Heart right ventricle (tissue), 16 donors: ENCODE measurements at regions not wholly inside any gene's neighbourhood (a gene's known extent, or its start where the extent isn't known, plus 50 kb on each side); places are given as distances from the start of the nearest gene placed in this dataset.

Source experiments
- ATAC-seq, 8 donors: fragments of 200-7000 bp; cut with Tn5 transposase; one replicate each; pipeline ENCODE4 v1.9.1; 2020; ENCODE audit warnings: mild to moderate bottlenecking in 8 of 8, moderate library complexity in 8 of 8, moderate number of reproducible peaks in 1 of 8
- DNase-seq, 2 donors: peaks; one replicate each; pipeline ENCODE4 v3.0.0-alpha.2; 2020
- H3K27ac ChIP-seq, 10 donors: fragments of 200-600 bp; sonication (generic) in 2 of 10; one replicate each; pipeline versions ENCODE4 v1.5.0 to v1.8.0; 2020 to 2022; ENCODE audit warnings: mild to moderate bottlenecking in 3 of 10
- H3K27me3 ChIP-seq, 7 donors: fragments of 200-600 bp; one replicate each; pipeline ENCODE4 v1.8.0; 2021 to 2022; ENCODE audit warnings: mild to moderate bottlenecking in 2 of 7
- H3K36me3 ChIP-seq, 9 donors: fragments of 200-600 bp; sonication (generic) in 1 of 9; one replicate each; pipeline versions ENCODE4 v1.5.0 to v1.8.0; 2020 to 2022; ENCODE audit warnings: mild to moderate bottlenecking in 2 of 9
- H3K4me1 ChIP-seq, 9 donors: fragments of 200-600 bp; sonication (generic) in 1 of 9; one replicate each; pipeline versions ENCODE4 v1.5.0 to v1.8.0; 2020 to 2022; ENCODE audit warnings: mild to moderate bottlenecking in 4 of 9
- H3K4me3 ChIP-seq, 10 donors: fragments of 200-600 bp; sonication (generic) in 2 of 10; one replicate each; pipeline versions ENCODE4 v1.5.0 to v1.8.0; 2020 to 2022; ENCODE audit warnings: mild to moderate bottlenecking in 7 of 10, moderate library complexity in 2 of 10
- H3K9me3 ChIP-seq, 11 donors: fragments of 200-600 bp in 10 of 11; sonication (generic) in 2 of 11; one replicate each; pipeline versions ENCODE4 v1.5.0 to v1.8.0; 2013 to 2022; ENCODE audit warnings: mild to moderate bottlenecking in 2 of 11, control low read depth in 1 of 11, moderate library complexity in 1 of 11
- WGBS, 2 donors: extraction: QIAGEN DNeasy Blood & Tissue Kit; methylation state at CpG; one replicate each; pipeline ENCODE4 v1.1.7; 2013; ENCODE audit warnings: inconsistent platforms in 1 of 2; 5-methylcytosine and 5-hydroxymethylcytosine counted together
- intact Hi-C, 10 donors: fragments of 100-400 bp; cut with DNase I; formaldehyde crosslinking; loops; one replicate each; pipeline versions ENCODE4 v1.11.1 to v1.14.2; 2022
- TF ChIP-seq, protein P1 (sequence below), 9 donors: fragments of 200-600 bp; sonication (generic) in 2 of 9; IDR thresholded peaks; one replicate each; pipeline versions ENCODE4 v1.5.0 to v1.8.0; 2021 to 2022; ENCODE audit warnings: antibody characterized with exemption in 9 of 9, mild to moderate bottlenecking in 5 of 9, moderate library complexity in 1 of 9
- donor health status: Arrhythmogenic right ventricular cardiomyopathy.
- donor health status: ischemic (EF 13 %, LVEDD 7.1; RV severe dilation, severe dysfunction).
- donor health status: healthy with polysubstance abuse.
- donor health status: DM: no; HTN: yes; CAD: no.
- donor health status: DM: no; HTN: no; CAD: no.
- donor health status: ischemic (EF 25% LVEDD 6.9; RV normal size, moderate dysfunction).
- donor health status: ischemic (EF 25% LVEDD 5.7; RV mildly dilated, moderate dysfunction).
- donor health status: healthy.
- donor health status: DM: yes; HTN: yes; CAD: no.
- donor health status: Ischemic cardiomyopathy.
- donor health status: ischemic (EF 35%, LVEDD 5.7; RV mildly dilated, moderate dysfunction).
- donor health status: nonischemic (EF 11% LVEDD 7.7; RV severe dilation, severe dysfunction).
- donor health status: DM: yes; HTN: yes; CAD: no.
- donor health status: PGD.
- donor health status: ischemic (EF 29% LVEDD 5.4; RV normal size, mild dysfunction).
- donor health status: nonischemic (EF 23%, LVEDD 6.1; RV moderate dilation, normal function).

GRCh38 chr12:82054566-82054965 lies 295.4 kb upstream of the PPFIA2 start:
- H3K4me3 ChIP-seq = no peak overlapping the region
- no peaks in the 10 kb centered on the region for H3K27me3 ChIP-seq
- H3K36me3 ChIP-seq = no peaks in the 10 kb centered on the region
- H3K9me3 ChIP-seq = peaks cover 0 to 3% (median 0%) of the 10 kb centered on the region in 11 donors
- intact Hi-C loops = no loop called here
- H3K4me1 ChIP-seq = no peaks in the 10 kb centered on the region
- ATAC-seq = no peak
- TF ChIP-seq, protein P1, sequence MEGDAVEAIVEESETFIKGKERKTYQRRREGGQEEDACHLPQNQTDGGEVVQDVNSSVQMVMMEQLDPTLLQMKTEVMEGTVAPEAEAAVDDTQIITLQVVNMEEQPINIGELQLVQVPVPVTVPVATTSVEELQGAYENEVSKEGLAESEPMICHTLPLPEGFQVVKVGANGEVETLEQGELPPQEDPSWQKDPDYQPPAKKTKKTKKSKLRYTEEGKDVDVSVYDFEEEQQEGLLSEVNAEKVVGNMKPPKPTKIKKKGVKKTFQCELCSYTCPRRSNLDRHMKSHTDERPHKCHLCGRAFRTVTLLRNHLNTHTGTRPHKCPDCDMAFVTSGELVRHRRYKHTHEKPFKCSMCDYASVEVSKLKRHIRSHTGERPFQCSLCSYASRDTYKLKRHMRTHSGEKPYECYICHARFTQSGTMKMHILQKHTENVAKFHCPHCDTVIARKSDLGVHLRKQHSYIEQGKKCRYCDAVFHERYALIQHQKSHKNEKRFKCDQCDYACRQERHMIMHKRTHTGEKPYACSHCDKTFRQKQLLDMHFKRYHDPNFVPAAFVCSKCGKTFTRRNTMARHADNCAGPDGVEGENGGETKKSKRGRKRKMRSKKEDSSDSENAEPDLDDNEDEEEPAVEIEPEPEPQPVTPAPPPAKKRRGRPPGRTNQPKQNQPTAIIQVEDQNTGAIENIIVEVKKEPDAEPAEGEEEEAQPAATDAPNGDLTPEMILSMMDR (IDR thresholded peaks at IDR 0.05) = no peak
- WGBS, 2 donors = 81 to 84% methylated on average over 2 of the region's 2 CpGs
- DNase-seq = no peak
- no peak overlapping the region for H3K27ac ChIP-seq

DNA sequence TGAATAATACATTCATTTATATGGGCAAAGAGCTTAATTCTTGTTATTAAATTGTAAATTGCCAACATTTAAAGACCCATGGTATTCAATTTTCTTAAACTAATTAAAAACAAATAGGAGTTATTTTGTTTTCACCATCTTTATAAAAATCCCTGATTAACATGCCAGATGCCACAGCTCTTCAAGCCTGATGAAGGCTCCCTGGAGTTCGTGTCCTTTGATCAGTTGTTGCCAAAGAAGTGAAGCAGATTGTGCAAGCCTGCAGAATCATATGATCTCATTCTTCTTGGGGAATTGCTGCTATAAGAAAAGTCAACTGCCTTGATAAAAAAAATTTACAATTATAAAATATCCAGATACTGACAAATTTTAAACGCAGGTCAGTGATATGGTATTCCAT lies 288.3 kb upstream of the PPFIA2 start:
- Histone ChIP-seq H3K27ac (no peak overlapping the region), H3K36me3 (no peaks in the 10 kb centered on the region), H3K4me1 (no peaks in the 10 kb centered on the region), H3K27me3 (no peaks in the 10 kb centered on the region), H3K4me3 (no peak overlapping the region), H3K9me3 (peaks cover 0 to 3% (median 0%) of the 10 kb centered on the region in 11 donors)
- ATAC-seq = no peak
- WGBS, 2 donors = 41 to 57% methylated on average over 2 of the region's 2 CpGs
- TF ChIP-seq, protein P1 (IDR thresholded peaks at IDR 0.05) = no peak
- intact Hi-C loops = no loop called here
- DNase-seq = no peak

DNA sequence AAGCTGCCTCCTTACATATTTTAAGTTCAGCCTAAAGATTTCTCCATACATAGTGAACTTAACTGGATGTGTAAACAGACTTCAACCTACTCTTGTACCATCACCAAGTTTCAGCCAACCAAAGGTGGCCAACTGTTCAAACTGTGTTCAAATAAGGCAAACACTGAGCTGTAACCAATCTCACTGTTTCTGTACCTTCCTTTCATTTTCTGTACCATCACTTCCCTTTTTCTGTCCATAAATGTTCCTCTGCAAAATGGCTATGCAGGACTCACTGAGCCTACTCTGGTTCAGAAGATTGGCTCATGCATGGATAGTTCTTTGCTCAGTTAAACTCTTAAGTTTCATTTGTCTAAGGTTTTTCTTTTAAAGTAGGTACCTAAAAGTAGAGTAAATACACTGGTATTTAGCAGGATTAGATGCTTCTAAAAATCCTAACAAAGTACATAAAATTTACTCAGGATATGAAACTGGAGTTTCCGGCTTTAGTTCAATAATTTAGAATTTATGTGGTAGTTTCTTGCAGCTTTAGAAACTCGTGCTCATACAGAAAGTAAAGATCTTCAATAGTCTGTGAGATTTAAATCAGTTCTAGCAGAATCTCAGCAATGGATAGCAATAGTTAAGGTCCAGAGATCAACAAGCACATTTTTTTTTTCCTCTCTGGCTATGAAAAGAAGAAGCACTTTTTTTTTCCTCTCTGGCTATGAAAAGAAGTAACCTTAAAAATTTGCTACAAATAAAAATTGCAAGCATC lies 282.0 kb upstream of the PPFIA2 start:
- intact Hi-C loops = loop anchor here in 1 of 10 donors (5.0 kb wide), 1 partner anchor 1001 kb away; no protein-coding TSS in a partner anchor
- 68 to 74% methylated on average over 2 of the region's 2 CpGs for WGBS, 2 donors
- no peak overlapping the region for H3K4me3 ChIP-seq
- TF ChIP-seq, protein P1 (IDR thresholded peaks at IDR 0.05) = no peak
- no peaks in the 10 kb centered on the region for H3K4me1 ChIP-seq
- no peak for DNase-seq
- no peaks in the 10 kb centered on the region for H3K27me3 ChIP-seq
- ATAC-seq = no peak
- H3K27ac ChIP-seq = no peak overlapping the region
- no peaks in the 10 kb centered on the region for H3K36me3 ChIP-seq
- H3K9me3 ChIP-seq = peaks cover 0 to 2% (median 0%) of the 10 kb centered on the region in 11 donors

DNA sequence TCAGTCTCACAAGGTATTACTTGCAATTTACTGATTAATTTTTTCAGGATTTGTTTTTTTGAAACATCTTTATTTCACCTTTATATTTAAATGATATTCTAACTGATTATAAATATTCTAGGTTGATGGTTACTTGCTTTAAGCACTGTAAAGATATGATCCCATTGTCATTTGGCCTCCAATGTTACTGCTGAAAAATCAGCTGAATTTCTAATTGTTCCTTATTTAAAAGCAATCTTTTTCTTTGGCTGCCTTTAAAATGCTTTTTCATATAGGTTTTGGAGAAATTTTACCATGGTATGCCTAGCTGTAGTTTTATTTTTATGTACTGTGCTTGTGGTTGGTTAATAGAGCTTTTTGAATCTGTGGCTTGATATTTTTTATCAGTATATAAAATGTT lies 275.6 kb upstream of the PPFIA2 start:
- Histone ChIP-seq H3K4me1 (no peaks in the 10 kb centered on the region), H3K4me3 (no peak overlapping the region), H3K27ac (no peak overlapping the region), H3K27me3 (no peaks in the 10 kb centered on the region), H3K9me3 (peaks cover 0 to 28% (median 7%) of the 10 kb centered on the region in 11 donors), H3K36me3 (no peaks in the 10 kb centered on the region)
- no peak for DNase-seq
- TF ChIP-seq, protein P1 (IDR thresholded peaks at IDR 0.05) = no peak
- intact Hi-C loops = no loop called here
- ATAC-seq = no peak
